GM19467 (cell line): ENCODE measurements at regions not wholly inside any gene's neighbourhood (a gene's known extent, or its start where the extent isn't known, plus 50 kb on each side); places are given as distances from the start of the nearest gene placed in this dataset.

Experiments used
- ATAC-seq: cut with Tn5 transposase; IDR thresholded peaks from one replicate; pipeline ENCODE4 v1.9.1; 2021; ENCODE audit warnings: mild to moderate bottlenecking, moderate library complexity; ENCODE audit not compliant: unreplicated experiment

DNA sequence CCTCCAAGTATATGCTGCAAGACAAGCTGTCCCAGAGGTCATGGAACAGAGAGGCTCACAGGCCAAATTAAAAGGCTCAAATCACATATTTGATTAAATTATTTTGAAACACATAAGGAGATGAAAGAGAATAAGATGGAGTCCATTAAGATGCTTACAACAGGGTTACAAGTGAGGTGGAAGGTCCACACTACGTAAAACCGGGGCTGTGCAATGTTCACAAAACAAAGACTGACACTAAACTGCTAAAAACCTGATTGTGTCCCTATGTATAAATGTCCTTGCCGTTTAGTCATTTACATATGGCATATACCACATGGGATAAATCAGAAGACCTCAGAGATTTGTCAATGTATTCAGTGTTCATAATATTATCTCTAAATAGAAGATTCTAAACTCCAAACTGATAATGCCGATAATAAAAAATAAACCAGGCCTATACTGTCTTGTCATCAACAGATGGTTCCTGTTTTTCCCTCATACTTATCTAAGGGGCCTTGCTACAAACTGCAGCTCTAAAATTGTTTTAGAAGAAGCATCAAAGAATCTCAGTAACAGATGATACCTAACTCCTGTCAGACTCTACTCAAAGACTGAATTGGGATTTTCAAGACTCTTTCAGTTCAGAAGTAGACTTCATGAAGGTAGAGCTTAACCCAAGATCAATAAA, 51.8 kb upstream of the RIPOR2 start:
- no peak for ATAC-seq

DNA sequence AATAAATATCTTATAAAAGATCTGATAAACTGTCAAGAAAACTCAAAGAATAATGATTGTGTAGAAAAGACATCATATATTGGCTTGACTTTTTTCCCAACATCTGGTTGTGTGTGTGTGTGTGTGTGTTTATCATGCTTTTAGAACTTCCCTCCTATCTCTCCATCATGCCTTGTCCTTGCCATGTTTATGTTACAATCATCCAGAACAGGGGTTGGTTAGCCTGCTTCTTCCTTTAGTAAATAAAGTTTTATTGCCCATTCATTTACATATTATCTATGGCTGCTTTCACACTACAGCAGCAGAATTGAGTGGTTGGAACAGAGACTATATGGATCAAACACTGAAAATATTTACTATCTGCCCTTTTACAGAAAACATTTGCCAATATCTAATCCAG, 52.8 kb upstream of the RIPOR2 start:
- no peak for ATAC-seq

DNA sequence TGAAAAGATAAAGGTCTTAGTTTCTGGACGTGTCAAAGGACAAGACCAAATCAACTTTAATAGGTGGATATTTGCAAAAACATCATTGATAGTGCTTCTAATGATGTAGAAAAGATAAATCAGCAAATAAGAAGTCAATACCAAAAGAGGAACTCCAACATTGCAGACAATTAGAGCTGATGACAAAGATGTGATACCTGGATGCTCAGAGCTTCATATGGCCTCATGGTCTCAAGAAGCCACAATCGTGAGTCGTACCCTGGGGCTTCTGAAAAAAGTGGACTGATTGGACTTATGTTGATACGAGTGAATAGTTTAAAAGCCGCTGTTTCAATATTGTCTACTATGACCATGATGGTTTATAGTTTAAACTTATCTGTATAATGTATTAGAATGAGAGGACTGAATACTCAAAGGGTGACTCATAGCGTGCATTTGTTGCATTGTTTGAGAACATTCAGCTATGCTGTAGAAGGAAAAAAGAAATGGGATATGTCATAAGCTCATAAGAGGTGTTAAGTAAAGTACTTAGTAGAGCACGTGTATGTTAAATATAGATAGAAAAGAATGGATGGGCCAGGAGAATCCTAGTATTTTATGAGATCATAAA, 54.6 kb upstream of the RIPOR2 start:
- ATAC-seq = no peak

DNA sequence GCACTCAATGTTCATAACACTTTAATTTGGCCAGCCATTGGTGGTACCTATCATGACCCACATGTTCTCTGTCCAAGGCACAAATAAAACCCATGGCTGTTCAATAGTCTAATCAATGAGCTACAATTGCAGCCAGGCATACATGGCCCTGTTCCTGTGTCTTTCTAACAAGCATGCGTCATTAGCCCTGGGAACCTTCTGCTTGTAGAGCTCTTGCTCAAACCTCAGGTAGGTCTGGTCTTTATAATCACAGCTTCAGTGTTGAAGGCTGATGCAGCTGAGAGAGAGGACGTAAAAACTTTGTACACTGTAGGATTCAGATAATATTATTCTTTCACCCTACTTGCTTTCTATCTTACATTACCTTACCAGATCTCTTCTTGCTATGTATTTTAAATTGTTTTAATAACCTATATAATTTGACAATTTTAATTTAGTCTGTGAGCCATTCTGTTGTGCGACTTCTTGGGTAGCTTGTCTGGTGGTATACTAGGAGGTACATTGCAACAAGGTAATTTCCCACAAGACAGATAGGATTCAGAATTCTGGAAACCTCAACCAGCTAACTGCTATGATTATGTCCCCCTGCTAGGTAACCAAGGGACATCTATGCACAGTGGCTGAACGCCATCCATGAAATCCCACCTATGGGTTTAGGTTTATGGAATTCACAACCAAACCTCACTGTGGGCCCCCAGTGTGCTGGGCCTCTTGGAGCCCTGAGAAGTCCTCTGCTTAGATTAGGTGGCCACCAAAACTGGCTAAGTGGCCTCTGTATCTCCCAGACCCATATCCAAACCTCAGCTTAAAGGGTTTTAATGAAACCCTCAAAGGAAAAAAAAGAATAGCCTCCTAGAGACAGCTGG, 55.4 kb upstream of the RIPOR2 start:
- ATAC-seq = no peak

DNA sequence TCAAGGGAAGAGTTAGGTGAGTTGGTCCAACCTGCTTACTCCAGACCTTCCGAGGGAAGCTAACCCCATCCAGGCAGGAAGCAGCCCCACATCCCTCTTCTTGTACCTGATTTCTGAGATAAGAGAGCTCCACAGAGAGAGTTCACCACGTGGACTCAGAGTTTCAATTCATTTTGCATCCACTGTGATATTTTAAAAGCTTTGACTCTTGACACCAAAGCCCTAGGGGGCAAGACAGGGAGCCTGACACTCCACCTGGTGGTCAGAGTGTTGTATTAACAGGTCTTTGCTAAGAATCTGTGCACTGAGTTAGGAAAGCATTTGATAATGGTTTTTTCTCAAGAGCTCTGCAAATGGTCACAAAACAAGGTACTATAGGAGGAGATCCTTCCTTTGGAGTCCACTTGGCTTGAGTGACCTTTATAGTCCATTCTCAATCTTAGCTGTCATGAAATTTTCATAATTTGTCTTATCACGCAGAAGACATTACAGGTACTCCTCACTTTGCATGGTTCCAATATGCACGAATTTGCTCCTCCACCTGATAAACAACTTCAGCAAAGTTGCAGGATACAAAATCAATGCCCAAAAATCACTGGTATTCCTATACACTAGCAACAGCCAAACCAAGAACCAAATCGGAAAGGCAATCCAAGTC, 56.2 kb upstream of the RIPOR2 start:
- ATAC-seq = no peak

DNA sequence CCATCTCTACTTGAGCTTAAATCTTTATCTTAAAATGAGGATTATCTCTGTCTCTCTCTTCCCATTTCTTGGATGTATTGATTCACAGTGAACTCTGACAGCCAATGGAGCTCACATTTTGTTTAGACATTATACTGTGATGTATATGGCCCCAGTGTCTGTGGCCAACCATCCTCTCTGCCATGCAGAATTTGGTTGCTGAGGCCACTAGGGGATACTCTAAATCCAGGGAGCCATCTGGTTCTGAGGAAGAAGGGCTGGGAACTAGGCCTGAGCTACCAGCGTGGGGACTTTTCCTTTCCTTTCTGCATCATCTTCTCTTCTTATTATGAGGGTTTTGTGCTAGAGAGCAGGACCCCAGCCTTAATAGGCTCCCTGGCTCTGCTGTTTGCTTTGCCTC, 59.1 kb upstream of the RIPOR2 start:
- no peak for ATAC-seq

DNA sequence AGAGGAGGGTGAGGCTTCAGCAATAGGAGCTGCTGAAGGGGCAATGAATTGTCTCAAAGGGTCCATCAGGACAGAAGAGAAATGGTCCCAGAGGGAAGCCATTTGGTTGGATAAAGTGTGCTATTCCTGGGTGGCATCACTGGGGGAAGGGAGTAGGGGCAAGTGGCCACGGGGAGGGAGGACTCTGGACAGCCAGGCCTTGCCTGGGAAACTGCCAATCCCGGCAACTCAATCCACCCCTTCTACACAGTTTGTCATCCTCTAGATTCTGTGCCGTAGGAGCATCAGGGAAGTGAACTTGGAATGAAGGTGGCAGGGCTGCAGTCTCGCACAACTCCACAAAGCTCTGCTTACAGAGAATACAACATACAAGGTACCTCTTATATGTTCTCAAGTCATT, 59.5 kb upstream of the RIPOR2 start:
- no peak for ATAC-seq

DNA sequence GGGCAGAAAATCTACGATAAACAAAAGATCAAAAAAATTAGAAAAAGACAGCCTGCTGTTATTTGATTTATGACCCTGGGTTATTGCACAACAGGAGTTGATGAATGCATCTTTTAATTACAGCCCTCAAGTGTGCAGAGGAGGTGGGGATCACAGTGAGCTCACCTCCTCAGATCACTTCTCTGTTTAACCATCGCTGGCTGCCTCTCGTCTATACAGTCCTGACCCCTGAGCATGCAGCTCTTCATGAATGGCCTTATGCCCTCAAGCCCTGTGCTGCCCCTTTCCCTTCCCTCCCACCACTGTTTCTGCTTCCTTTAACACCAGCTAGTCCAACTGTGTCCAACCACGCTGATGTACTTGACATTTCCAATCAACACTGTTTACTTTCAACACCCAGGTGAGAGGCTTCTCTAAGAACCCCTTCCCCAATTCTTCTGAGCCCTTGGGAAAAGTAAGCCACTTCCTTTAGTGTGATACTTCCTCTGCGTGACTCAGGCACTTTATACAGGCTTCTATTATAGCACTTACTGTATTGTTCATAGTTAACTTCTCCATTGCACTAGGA, 60.6 kb upstream of the RIPOR2 start:
- ATAC-seq = no peak

DNA sequence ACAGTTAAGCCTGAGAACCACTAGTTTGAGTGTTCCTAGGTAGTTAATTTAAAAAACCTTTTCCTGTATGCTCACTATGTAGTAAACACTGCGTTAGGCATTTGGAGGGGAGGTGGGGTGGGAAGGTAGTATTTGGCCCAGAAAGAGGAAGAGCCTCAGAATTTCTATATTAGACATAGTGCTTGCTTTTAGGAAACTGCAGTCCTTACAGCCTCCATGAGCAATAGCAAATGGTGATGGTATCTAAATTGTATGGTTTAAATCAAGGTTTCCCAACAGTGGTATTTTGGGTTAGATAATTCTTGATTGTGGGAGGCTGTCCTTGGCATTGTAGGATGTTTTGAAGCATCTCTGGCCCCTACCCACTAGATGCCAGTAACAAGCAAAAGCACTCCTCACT, 61.5 kb upstream of the RIPOR2 start:
- ATAC-seq = no peak

DNA sequence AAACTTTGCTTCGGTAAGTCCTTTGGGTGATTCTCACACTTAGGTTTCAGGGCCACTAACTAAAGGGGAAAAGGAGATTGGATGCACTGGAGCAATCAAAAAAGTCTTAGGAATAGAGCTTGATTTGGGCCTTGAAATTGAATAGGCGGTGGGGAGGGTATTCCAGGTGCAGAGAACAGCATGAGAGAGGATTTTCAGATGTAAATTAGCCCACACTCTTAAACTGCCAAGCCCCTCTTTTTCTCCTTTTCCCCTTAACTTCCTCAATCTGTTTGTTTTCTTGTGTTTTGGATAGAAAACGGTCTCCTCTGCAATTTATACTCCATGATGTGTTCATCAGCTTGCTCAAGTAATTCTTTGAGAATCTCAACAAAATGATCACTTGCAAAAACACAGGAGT, 62.1 kb upstream of the RIPOR2 start:
- ATAC-seq = no peak

DNA sequence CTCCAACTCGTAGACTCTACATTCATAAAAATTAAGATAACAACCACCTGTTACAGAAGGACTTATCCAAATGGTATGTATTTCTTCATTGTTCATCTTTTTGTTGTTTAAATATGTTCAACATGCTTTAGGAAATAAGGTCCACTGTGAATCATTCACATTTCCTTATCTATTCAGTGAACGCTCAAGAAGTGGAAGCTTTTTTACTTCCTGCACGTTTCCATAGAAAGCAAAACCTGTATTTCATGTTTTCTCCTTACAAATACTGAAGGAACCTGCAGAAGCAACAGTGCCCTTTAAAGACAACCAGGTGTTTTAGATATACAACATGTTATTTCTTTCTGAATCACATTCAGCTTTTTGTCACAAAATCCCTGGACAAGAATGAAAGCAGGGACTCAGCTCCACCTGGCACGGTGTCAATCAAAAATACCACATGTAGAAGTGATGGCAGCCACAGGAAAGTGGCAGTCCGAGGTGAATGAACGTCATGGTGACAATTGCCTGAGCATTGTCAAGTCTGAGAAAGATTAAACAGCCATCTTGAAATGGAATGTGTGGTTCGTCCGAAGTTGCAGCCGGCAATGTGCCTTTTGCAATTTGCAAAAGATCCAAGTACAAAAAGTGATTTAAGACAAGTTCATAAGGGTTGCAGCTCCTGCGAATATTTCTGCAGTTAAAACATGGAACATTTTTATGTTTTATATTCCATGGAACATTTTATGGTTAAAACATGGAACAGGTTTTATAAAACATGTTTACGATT, 66.7 kb upstream of the RIPOR2 start:
- ATAC-seq = no peak

DNA sequence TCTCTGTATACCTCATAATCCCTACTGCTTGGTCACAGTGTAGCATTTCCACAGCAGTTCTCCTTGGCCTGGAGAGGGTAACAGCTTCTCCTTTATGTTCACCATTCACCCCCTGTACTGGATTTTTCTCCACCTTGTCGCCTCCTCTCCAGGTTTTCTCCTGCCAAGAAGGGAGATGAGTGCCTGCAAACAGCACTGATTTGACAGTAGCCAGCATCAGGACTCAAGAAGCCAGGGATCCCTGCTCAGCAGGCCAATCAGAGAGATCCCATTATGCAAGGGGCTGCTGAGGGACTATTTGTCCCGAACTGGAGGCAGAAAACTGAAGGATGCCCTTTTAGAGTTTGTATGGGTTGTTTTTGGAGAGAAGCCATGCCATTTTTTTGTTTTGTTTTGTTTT, 68.6 kb upstream of the RIPOR2 start:
- ATAC-seq = no peak

DNA sequence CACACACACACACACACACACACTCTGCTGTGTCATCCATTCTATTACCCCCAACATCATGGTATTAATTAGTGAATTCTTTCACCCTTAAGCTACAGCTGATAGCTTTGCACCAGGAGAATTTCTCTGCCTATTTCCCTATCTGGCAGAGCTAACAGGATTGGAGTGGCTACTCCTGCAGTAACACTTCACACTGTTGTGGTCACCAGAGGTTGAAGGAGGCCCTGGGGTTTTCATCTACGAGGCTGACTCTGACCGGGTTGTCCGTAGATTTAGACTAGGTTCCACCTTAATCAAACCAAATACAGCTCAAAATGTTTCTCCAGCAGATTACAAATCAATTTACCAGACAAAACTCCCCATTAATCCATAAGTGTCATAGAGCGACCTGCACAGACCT, 69.2 kb upstream of the RIPOR2 start:
- ATAC-seq = no peak

DNA sequence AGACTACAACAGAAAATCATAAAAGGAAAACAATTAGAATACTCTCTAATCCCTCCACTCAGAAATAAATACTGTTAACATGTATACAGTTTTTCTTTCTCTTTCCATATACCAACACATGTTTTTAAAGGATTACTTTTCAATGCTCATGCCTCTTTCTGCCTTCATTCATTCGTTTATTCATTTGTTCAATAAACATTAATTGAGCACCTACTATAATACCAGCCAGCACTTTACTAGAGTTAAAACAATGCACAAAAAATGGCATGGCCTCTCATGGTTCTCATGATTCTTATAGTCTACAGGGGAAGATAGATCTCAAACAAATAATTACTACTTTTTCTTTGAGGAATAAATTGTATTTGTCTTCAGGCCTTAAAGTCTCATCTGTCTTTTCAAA, 70.3 kb upstream of the RIPOR2 start:
- ATAC-seq = no peak

DNA sequence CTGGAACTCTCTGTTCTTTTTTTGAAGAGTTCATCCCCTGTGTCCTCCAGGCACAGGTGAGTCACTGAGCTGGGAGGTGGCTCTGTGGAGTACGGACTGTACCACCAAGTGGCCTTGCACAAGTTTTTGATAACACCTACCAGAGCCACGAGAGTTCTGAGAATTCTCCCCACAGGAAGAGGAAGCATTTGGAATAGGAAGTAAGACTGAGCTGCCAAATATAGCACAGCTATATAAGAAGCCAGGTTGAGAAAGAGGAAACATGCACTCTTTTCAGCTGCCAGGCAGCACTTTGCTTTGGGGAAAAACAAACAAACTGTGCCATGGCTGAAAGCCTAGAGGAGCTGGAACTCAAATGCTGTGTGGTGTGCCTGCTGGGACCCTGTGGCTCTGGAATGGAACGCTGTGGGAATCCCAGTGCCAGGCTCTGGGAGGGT, 70.8 kb upstream of the RIPOR2 start:
- ATAC-seq = no peak

DNA sequence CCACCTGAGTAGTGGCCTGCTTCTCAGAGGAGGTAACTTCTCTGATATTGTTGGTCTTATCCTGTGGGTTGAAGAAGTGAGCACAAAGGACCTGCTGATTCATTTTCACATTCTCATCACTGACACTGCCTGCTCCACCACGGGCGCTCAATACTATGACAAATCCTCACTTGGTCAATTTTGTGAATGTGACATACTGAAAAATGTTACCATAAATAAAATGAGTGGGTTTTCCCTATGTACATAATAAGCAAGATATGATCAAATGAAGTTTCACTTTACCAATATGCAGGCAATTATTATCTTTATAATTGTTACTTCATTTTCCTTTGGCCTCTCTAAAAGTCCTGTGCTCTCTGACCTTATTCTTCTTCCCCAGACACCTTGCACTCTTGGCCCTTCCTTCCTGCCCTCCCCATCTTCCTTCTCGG, 71.5 kb upstream of the RIPOR2 start:
- ATAC-seq = no peak

DNA sequence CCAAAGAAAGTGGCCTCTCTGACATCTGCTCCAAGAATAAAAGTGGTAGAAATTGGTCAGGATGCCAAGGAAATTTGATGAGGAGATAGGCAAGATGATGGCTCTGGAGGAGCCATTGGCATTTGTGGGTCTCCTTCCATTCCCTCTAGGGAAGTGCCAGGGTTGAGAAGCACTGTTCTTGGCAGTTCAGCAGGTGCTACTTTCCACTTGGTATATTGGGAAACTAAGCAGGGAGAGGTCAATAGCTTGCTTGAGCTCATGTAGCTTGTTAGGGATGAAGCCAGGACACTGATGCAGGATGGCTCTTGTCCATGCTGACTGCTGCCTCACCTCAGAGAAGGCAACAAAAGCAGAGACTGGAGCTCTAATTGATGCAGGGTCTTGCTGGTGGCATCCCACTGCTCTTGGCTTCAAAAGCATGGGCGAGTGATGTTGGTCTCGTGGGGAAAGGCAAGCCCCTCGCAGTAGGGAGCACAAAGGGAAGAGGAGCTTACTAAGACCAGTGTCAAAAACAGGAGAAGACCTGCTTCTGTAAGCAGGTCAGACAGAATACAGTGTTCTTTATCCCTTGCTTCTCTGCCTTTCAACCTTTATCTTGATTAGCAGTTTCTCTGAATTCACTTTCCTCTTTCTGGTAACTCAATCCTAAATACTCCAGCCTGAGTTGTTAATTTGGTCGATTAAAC, 73.1 kb upstream of the RIPOR2 start:
- ATAC-seq = no peak

DNA sequence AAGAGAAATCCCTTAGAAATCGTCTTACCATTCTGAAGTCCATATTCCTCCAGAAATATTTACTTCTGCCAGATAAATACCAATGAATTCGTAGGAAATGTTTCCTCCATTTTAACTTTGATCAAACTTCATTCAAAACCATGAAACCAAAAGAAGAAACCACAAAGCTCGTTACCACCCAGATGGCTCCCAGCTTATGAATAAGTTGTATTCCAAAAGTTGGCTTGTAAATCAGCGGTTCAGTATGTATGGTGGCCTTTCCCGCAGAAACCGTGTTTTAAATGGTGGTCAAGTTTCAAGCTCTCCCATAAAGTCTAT, 73.6 kb upstream of the RIPOR2 start:
- no peak for ATAC-seq

DNA sequence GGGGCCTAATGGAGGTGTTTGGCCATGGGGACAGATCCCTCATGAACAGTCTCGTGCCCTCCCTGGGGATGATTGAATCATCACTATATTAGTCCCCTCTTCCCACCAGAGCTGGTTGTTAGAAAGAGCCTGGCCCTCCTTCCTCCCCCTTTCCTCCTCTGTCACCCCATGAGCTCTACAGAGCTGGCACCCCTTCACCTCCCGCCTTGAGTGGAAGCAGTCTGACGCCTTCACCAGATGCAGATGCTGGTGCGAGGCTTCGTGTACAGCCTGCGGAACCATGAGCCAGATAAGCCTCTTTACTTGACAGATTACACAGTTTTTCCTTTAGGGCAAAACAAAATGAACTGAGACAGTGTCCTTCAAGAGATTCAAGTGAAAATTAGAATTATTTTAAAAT, 74.4 kb upstream of the RIPOR2 start:
- ATAC-seq = no peak
